Effector CD8-positive, alpha-beta T cell (primary cell): ENCODE measurements at regions not wholly inside any gene's neighbourhood (a gene's known extent, or its start where the extent isn't known, plus 50 kb on each side); places are given as distances from the start of the nearest gene placed in this dataset.

ENCODE experiments used
- DNase-seq: peaks from one replicate; lab custom pipeline; 2025; lab: John Stamatoyannopoulos, UW

DNA sequence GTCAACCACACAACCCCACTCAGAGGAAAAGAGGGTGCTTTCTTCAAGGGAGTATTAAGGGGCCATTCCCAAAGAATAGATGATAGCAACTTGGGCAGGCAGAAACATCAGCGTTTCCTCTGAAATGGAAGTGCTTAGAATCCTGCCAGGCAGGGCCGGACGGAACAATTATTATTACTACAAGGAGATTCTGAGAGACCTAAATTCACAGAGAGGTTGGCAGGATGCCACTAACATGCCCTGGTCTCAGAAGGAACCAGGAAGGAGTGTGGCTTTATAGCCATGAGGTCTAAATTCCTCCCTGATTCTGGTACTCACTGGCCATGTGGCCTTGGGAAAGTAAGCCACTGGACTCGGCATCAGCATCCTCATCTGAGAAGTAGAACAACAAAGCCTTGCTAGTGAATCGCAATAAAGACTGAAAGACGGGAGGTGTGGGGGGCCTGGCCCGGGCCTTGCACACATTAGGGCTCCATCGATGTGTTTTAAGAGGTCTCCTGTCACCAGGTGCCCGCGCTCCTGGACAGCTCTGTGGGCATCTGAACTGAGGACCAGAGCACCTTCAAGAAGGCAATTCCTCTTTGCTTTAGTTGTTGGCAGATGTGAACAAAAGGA lies 131.5 kb downstream of the OAT start:
- no peak for DNase-seq

DNA sequence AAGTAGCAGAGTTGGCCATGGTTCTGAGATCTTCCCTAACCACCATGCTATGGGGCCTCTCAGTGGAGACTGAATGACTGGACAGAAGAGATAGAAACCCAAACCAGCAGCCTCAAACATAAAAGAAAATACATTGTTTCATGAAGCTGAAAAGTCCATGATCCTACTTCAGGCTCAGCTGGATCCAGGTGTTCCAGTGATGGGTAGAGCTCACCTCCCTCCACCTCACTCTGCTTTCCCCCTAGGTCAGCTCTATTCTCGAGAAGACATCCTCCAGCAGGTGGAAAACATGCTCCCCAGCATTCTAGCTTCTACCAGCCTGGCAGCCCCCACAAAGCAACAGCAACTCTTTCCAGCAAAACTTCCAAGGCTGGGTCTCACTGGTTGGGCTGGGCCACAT lies 132.1 kb downstream of the OAT start:
- DNase-seq: no peak

DNA sequence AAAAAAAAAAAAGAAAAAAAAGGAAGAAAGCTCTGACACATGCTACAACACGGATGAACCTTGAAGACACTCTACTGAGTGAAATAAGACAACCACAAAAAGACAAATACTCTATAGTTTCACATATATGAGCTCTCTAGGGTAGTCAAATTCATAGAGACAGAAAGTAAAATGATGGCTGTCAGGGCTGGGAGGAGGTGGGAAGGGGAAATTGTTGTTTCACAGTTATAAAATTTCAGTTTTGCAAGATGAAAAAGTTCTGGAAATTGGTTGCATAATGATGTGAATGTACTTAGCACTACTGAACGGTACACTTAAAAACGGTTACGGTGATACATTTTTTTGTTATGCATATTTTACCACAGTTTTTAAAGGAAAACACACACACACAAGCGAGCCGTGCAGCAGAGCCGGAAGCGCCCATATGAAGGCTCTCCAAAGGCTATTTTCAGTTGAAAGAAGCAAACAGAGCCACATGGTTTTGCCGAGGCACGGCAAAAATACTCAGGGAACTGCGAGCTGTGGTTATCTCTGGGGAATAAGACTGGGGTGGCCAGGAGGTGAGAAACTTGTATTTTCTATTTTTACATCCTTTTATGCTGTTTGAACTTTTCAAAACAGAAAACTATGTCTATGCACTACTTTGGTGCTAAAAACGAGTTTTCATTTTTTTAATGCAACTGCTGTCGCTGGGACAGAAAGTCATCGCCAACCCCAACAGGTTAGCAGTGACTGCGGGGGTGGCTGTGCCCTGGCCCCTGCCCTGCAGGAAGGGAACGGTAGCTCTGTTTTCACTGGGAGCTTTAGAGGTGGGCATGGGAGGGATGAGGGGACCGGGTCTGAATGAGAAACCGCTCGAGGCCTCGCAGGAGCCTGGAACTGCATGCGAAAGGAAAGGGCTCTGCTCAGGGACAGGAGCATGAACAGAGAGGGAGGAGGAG lies 132.9 kb downstream of the OAT start:
- no peak for DNase-seq

DNA sequence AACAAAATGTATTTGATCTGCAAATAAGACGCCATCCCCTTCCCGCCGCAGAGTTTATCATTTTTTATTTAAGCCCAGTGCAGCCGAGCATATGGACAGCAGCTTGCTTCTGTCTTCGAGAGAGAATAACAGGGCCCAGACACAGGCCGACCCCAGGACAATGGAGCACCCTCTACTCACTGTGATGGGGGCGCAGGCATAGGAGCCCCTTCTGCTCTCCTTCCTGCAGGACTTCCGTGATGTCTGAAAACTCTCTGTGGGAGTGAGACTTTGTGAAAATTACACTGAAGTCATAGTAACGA lies 134.8 kb downstream of the OAT start:
- no peak for DNase-seq

DNA sequence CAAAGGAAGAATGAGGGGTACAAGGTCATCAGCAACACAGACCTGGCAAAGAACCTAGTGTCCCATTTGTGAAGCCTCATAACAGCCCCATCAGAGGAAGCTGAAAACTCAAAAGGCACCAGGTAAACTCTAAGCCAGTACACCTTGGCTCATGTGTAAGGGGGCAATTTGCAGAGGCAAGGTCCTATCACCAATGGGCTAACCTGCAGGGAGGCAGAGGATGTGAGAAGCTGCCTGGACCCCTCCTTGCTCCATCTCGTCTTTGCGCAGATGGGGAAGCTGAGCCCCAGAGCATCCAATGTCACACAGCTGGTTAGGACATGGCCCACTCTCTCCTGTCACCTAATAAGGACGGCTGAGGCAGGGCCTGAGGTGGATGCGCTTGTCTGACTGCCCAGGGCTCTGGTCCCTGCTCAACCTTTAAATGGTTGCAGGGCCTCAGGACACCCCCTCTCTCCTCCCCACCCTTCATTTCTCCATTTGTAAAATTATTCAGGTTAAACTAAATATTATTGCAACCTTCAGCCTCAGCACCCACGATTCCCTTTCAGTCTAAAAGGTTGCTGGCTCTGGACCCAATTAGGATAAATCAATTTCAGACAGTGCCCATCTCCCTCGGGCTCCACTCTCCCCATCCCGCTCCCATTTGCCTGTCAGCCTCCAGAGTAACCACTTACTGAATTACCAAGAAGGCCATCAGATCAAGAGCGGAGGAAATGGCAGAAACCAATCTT lies 135.3 kb downstream of the OAT start:
- DNase-seq: no peak

DNA sequence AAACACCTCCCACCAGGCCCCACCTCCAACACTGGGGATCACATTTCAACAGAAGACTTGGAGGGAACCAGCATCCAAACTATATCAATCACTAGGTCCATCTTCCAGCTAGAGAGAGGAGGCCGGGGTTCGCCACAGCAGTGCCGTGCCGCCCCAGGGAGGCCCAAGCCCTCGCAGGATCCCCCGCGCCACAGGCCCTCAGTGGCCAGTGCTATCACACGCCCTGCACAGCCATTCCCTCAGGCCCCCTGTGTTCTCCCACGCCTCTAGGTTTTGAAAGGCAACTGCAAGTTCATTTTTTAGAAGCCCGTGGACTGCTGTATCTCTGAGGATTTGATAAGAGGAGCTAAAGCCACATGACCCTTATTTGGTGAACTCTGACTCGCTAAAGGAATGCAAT lies 136.4 kb downstream of the OAT start:
- no peak for DNase-seq

DNA sequence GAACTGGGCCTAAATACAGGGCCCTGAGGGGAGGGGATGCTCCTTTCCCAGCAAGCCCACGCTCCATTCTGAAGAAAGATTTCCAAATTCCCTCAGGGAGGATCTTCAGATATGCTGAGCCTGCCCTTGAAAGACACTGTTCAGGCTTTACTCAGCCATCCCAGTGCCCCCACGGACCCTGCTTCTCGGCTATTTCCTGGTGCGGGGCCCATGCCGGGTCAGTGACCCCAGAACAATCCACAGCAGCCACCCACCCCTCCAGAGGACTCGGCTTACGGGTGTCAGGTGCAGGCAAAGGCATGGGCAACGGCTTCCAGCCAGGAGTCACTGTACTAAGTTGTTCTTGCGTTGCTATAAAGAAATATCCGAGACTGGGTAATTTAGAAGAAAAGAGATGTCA lies 137.1 kb downstream of the OAT start:
- no peak for DNase-seq

DNA sequence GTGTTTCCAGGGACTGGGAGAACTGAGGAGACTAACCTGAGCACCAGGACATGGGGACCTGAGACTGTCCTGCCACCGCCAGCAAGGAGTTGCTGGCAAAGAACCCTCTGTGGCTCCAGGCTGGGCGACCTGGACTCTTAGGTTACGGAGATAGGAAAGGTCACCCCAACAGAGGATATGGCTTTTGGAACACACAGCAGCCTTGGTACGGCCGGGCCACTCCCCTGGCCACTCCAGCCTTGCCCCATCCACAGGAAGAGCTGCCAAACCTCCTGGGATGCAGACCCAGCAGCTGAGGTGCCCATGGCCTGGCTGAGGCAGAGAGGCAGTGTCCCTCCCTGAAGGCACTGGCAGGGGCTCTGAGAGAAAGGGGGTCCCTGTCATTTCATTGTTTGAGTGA lies 137.8 kb downstream of the OAT start:
- no peak for DNase-seq

DNA sequence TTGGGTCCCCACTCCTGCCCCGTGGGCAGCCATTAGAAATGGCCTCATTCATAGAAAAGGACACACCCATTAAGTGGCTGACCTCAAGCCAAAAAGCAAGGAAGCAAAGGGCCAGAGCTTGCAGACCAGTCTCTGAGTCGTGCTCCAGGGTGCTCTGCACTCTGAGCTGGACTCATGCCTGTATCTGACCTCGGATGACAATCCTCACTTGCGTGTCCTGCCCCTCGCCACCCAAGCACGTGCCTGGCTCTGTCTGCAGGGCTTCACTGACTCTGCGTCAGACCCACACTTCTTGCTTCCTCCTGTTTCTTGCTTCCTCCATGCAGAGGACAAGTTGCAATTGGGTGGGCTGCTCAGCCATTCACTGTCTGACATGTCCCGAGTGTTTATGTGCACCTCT lies 138.8 kb downstream of the OAT start:
- DNase-seq: no peak

DNA sequence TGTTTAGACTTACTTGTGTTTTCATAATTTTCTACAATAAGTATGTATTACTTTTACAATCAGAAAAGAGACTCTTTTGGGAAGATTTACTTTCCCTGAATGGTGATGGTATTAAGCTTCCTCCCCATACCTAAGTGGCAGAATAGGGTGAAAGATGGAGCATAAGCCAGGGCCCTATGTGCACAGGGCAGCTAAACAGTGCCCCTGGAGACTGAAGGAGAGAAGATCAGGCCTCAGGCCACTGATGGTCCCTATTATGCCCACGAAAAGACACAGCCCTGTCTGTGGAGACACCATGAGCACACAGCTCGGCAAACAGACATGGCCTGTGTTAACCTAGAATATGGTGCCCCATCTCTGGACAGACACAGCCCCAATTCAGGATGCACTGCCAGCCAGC lies 139.4 kb downstream of the OAT start:
- DNase-seq: no peak

DNA sequence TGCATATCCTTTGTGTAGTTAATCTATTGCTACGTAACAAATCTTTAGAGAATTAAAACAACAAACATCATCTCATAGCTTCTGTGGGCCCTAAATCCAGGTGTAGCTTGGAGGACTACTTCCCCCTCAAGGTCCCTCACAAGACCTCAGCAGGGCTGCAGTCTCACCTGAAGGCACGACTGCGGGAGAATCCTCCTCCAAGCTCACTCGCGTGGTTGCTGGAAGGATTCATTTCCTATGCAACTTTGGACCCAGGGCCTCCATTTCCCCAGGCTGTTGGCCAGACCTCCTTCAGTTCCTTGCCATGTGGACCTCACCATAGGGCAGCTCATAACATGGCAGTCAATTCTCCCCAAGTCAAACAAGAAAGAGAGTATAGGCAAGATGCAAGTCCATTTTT lies 140.4 kb downstream of the OAT start:
- DNase-seq: no peak

DNA sequence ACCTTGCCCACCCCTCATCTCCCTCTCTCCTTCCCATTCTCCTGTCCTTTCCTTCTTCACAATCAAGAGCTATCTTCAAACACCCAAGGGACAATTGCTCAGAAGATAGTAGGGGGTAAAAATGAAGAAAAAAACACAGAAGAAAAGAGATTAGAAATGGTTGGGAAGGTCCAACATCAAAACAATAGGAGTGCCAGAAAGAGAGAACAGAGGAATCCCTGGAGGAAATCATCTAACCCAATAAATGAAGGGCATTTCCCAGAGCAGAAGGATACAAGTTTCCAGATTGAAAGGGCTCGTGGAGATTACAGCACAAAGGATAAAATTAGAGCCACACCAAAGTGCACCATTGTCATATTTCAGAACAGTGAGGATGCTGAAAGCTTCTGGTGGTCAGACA lies 145.6 kb downstream of the OAT start:
- DNase-seq: no peak

DNA sequence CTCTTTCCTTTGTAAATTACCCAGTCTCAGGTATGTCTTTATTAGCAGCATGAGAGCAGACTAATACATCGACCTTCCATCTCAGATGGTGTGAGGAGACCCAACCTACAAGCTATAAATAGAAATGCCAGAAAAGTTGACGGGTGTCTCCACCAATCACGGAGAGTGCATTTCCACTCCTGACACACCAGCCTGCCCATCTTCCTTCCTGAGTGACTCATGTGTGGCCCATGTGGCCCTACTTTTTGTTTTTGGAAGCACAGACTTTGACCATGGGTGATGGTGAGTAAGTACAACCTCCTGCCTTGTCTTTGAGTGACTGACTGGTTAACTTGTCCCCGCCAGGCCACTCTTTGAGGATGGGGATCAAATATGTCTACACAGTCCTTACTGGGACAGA lies 147.0 kb downstream of the OAT start:
- no peak for DNase-seq

DNA sequence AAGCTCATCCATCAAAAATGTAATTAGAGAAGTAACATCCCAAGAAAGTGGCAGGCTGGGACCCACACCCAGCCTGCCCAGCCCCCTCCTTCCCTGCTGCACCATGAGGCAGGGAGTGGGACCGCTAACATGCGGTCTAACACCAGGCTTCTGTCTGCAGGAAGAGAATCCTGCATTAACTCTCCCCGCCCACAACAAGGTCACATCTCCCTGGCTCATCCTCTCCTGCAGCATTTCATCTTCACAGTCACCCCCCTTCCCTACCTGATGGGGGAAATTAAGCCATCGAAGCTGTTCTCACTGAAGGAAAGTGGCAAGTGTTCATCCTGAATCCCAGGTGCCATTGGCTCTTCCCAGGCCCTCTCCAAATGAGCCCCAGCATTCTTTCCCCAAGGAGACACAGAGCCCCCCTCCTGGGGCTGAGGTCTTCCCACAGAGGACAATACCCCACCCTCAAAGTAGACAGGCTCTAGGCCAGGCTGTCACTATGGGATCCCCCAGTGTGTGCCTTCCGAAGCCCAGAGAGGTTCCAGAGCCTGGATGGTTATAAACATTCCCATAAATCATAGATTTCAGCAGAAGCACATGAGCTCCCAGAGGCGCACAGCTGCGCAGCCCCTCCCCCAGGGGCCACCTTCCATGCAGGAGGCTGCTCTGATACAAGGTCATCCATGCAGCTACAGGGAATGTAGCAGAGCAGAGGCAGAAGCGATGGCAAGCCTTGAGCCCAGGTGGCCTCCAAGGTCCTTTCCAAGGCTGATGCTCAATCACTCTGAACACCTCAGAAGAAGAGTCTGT lies 148.0 kb downstream of the OAT start:
- DNase-seq: no peak

DNA sequence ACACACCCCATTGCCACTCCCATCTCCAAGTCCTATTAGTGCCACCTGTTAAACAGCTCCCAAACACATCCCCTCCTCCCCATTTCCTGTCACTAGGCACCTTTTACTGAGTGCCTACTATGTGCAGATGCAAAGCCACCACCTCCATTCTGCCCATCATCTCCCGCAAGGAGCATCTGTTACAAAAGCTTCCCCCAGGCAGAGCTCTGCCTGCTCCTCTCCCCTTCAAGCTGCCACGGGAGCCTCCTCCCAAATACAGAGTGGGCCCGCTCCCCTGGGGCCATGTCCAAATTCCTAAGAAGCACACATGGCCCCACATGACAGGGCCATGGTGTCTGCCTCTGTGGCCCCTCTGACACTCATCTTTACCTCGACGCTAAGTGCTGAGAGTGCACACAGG lies 149.7 kb downstream of the OAT start:
- DNase-seq: no peak

DNA sequence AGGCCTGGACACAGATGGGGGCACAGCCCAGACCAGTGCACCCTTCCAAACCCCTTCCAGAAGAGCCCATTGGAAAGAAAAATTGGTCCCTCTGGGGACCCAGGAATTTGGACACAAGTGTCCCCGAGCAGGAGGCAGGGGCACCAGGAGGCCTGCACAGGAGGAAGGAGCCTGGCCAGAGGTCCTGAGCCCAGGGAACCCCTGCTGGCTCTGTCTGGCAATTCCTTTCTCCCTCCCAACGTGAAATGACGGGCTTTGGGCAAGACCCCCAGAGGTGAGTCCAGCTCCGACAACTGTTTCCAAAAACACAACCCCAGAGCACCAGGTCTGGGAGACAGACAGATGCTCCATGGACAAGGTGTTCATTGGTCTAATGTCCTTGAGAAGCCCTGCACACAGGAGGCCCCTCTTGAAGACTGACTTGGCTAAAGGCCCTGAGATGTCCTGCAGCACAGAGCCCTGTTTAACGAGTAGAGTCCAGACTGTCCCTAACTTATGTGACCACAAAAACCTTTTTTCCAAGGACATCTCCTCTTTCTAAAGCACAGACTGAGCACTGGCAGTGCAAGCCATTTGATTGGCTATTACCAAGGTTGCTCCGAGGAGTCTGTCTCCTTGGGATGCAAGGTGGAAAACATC lies 150.7 kb downstream of the OAT start:
- DNase-seq: no peak

DNA sequence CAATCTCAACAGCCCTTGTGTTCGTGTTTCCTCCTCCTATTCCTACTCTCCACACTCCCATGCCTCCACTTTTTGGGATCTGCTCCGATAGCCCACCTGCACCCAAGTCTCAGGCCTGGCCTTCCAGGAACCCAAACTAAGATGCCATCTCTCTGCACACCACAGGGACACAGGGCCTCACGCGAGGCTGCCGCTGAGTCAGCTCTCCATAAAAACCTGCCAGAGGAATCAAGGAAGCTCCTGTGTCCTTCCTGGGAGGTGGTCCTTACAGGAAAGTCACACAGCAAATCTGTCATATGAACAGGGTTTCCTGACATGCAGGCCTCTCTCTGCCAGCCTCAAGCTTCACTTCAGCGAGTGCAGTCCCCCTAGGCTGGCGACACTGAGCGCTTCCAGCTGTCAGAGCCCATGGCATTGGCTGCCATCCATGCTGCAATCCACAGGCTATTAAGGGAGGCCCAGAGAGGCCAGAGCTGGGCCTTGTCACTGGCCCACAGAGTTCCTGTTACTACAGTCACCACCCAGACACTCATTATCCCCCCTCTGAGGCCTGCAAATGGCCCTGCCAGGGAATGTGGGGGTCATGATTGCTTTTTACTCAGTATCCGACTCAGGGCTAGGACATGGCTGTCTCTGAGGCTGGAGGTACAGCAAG lies 151.4 kb downstream of the OAT start:
- no peak for DNase-seq

DNA sequence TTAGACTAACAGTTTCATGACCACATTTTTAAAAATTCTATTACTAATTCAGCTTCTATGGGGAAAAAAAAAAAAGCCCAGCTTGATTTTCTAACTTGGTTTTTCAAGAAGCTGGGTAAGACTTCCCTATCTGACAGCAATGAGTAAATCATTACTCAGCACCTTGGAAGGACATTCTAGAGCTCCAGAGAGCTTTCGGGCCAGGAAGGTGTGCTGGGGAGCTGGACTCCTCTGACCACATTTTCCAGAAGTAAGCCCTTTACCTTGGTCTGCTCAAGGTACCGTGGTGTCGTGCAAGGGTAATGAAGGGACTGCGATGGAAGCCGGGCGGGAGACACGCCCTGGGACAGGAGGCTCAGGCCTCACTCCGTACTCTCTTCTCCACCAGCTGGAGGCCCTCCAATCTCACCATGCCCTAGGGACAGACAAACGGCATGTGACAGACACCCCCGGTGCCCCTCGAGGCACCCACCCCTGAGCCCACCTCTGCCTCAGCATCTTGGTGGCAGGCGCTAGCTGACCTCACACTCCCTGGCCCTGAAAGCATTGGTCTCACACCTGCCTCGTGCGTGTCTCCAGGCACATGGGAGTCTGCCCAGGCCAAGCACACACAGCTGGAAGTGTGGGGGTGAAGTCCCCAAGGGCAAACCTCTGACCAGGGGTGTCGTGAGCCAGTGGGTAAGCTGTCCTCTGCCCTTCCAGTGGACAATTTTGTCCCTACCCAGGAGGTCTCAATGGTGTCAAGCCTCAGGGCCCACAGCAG lies 152.1 kb downstream of the OAT start:
- no peak for DNase-seq

DNA sequence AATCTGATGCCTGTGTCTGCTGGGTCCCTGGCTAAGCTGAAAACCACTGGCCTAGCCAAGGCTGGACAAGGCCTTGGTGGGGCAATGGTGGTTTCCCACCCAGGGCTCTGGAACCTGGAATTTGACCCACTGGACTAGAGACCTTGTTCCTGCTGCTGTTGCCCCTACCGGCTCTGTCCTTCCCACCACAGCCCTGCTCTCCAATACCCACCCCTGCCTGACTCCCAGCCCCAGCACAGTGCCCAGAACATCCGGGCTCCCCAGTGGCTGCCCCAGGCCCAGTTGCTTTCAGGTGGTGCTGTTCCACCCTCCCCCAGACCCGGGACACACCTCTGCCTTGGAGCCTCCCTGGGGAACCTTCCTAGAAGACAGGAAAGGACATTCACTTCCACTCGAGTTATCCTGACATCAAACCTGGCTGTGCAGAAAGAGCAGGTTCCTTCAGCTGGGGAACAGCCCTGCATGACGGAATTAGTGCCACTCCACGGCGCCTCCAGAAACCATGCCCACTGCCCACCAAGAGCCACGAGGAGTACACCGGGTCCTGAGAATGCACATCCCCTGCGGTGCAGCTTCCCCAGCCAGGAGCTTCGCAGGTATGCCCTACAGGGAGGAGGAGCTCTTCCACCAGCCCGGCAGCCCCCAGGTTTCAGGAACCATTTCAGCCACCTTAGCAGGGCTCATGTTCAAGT lies 152.8 kb downstream of the OAT start:
- no peak for DNase-seq

DNA sequence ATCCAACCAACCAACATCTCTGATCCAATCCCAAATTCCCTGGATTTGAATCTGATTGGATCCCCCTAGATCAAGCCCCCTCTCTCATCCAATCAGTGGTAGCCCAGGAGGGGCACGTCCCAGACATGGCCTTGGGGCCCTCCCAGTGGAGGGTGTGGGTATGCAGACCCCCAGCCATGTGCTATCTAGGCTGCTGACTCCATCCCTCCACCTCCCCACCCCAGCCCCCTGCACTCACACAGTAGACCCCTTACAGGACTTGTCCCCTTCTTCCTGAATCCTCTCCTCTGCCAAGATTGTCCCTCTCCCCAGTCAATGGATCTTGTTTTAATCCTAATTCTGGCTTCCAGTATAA lies 153.4 kb downstream of the OAT start:
- DNase-seq: no peak
